Smooth muscle cell (in vitro differentiated cells): ENCODE measurements at regions not wholly inside any gene's neighbourhood (a gene's known extent, or its start where the extent isn't known, plus 50 kb on each side); places are given as distances from the start of the nearest gene placed in this dataset.
"Not testable (repeated sequence)": the region's sequence is repeated elsewhere in the genome, so short reads cannot be mapped to it uniquely, and the experiment has no call there.

Experiments used
- DNase-seq: peaks from one replicate; lab custom pipeline; 2025; ENCODE audit not compliant: unreplicated experiment; lab: John Stamatoyannopoulos, UW
- H2AFZ ChIP-seq: fragments of 200-600 bp; sonication (generic); 2 replicates; pipeline ENCODE4 v1.6.0; 2016; ENCODE audit warnings: antibody characterized with exemption, low read depth, mild to moderate bottlenecking
- H3F3A ChIP-seq: fragments of 200-600 bp; sonication (generic); 2 replicates; pipeline ENCODE4 v1.6.0; 2017; ENCODE audit warnings: antibody characterized with exemption, low read depth
- H3K27ac ChIP-seq: fragments of 200-600 bp; sonication (generic); 2 replicates; pipeline ENCODE4 v1.5.1; 2016; ENCODE audit warnings: low read depth, mild to moderate bottlenecking
- H3K27me3 ChIP-seq: fragments of 200-600 bp; sonication (generic); 2 replicates; pipeline ENCODE4 v1.6.1; 2016; ENCODE audit warnings: low read depth, mild to moderate bottlenecking
- H3K36me3 ChIP-seq: fragments of 200-600 bp; sonication (generic); 2 replicates; pipeline ENCODE4 v1.5.1; 2016; ENCODE audit warnings: low read depth
- H3K4me1 ChIP-seq: fragments of 200-600 bp; sonication (generic); 2 replicates; pipeline ENCODE4 v1.5.1; 2016; ENCODE audit warnings: low read depth
- H3K4me2 ChIP-seq: fragments of 200-600 bp; sonication (generic); 2 replicates; pipeline ENCODE4 v1.6.0; 2016; ENCODE audit warnings: mild to moderate bottlenecking
- H3K4me3 ChIP-seq: fragments of 200-600 bp; sonication (generic); 2 replicates; pipeline ENCODE4 v1.5.1; 2016; ENCODE audit warnings: mild to moderate bottlenecking
- H3K79me2 ChIP-seq: fragments of 200-600 bp; sonication (generic); 2 replicates; pipeline ENCODE4 v1.6.0; 2016; ENCODE audit warnings: low read depth, mild to moderate bottlenecking
- H3K9ac ChIP-seq: fragments of 200-600 bp; sonication (generic); 2 replicates; pipeline ENCODE4 v1.6.0; 2016; ENCODE audit warnings: low read depth
- H3K9me3 ChIP-seq: fragments of 200-600 bp; sonication (generic); replicated peaks from 2 replicates; pipeline ENCODE4 v1.5.1; 2016; ENCODE audit warnings: low read depth
- H4K20me1 ChIP-seq: fragments of 200-600 bp; sonication (generic); 2 replicates; pipeline ENCODE4 v1.6.0; 2016; ENCODE audit warnings: low read depth
- CTCF ChIP-seq: fragments of 200-600 bp; sonication (generic); IDR thresholded peaks from 2 replicates; pipeline ENCODE4 v1.5.1; 2017; ENCODE audit warnings: borderline replicate concordance, mild to moderate bottlenecking, antibody characterized with exemption; ENCODE audit not compliant: insufficient read depth, poor library complexity, severe bottlenecking
- WGBS: methylation state at CpG from one replicate; pipeline ENCODE4 v1.1.7; 2016; ENCODE audit warnings: low lambda C conversion rate; 5-methylcytosine and 5-hydroxymethylcytosine counted together

- whole genome bisulfite sequencing, result 77% methylated on average over 4 of the region's 4 CpGs
- no peak for DNase-seq
- no peaks in the 10 kb centered on the region for H3K79me2 ChIP-seq
- H3K36me3 ChIP-seq, result no peaks in the 10 kb centered on the region
- H3K4me3 ChIP-seq, result no peak overlapping the region
- H3K4me2 ChIP-seq, result no peak overlapping the region
- no peak for TF ChIP-seq CTCF
- no peak overlapping the region for H3K9ac ChIP-seq
- H3F3A ChIP-seq, result no peaks in the 10 kb centered on the region
- H2AFZ ChIP-seq, result no peak overlapping the region
- no peak overlapping the region for H3K27ac ChIP-seq
- no peaks in the 10 kb centered on the region for H4K20me1 ChIP-seq
- no peaks in the 10 kb centered on the region for H3K9me3 ChIP-seq
- H3K27me3 ChIP-seq, result no peaks in the 10 kb centered on the region
- H3K4me1 ChIP-seq, result no peaks in the 10 kb centered on the region
These were observed 745.9 kb downstream of the ZBBX start for GRCh38 chr3:166634091-166634746.

GRCh38 chr3:166630190-166630589, 749.9 kb downstream of the ZBBX start:
- Histone ChIP-seq H2AFZ (no peak overlapping the region), H3K79me2 (no peaks in the 10 kb centered on the region), H3K36me3 (no peaks in the 10 kb centered on the region), H3K4me1 (no peaks in the 10 kb centered on the region), H3K9ac (no peak overlapping the region), H3K27ac (no peak overlapping the region), H3F3A (no peaks in the 10 kb centered on the region), H3K9me3 (no peaks in the 10 kb centered on the region), H3K4me3 (no peak overlapping the region), H3K4me2 (no peak overlapping the region), H4K20me1 (no peaks in the 10 kb centered on the region), H3K27me3 (no peaks in the 10 kb centered on the region)
- WGBS, result 89% methylated on average over 1 of the region's 1 CpG
- no peak for DNase-seq
- no peak for TF ChIP-seq CTCF

GRCh38 chr3:166613365-166613764, 766.7 kb downstream of the ZBBX start:
- no peaks in the 10 kb centered on the region for H4K20me1 ChIP-seq
- no peak for TF ChIP-seq CTCF
- DNase-seq, result no peak
- H3K36me3 ChIP-seq, result no peaks in the 10 kb centered on the region
- no peaks in the 10 kb centered on the region for H3K79me2 ChIP-seq
- H2AFZ ChIP-seq, result no peak overlapping the region
- no peak overlapping the region for H3K4me3 ChIP-seq
- no peaks in the 10 kb centered on the region for H3K9me3 ChIP-seq
- H3K9ac ChIP-seq, result no peak overlapping the region
- 90% methylated on average over 1 of the region's 1 CpG for WGBS
- H3K27me3 ChIP-seq, result no peaks in the 10 kb centered on the region
- no peaks in the 10 kb centered on the region for H3F3A ChIP-seq
- H3K4me1 ChIP-seq, result no peaks in the 10 kb centered on the region
- H3K4me2 ChIP-seq, result no peak overlapping the region
- H3K27ac ChIP-seq, result no peak overlapping the region

- WGBS, result 75% methylated on average over 2 of the region's 2 CpGs
- H3K4me1 ChIP-seq, H3K27me3 ChIP-seq, H3K36me3 ChIP-seq, H3K4me2 ChIP-seq, H3K4me3 ChIP-seq, H3F3A ChIP-seq, H3K79me2 ChIP-seq, H4K20me1 ChIP-seq, DNase-seq, H3K9ac ChIP-seq, H2AFZ ChIP-seq, H3K9me3 ChIP-seq, H3K27ac ChIP-seq: not testable (repeated sequence)
These were observed 767.3 kb downstream of the ZBBX start for GRCh38 chr3:166612761-166613160.
